ENCODE measurements at regions not wholly inside any gene's neighbourhood (a gene's known extent, or its start where the extent isn't known, plus 50 kb on each side); places are given as distances from the start of the nearest gene placed in this dataset.

GRCh38 chr12:75813072-75813471 lies 218.5 kb downstream of the PHLDA1 start:
- Histone ChIP-seq H3K27ac (ENCODE audit: extremely low read depth, low read depth, low read length) (no peak overlapping the region), H4K20me1 (replicated peaks; ENCODE audit: control insufficient read depth, insufficient read depth, low read length) (no peaks in the 10 kb centered on the region), H3K4me2 (ENCODE audit: insufficient read depth, low read length) (no peak overlapping the region), H3K9me3 (replicated peaks; ENCODE audit: control insufficient read depth, insufficient read depth, low read depth, low read length) (no peaks in the 10 kb centered on the region), H3K27me3 (ENCODE audit: control insufficient read depth in 2 of 2, insufficient read depth in 2 of 2, low read length in 2 of 2) (0 out of 5 replicates have a peak, but pooled peaks cover 0 to 4% of the 10 kb centered on the region in 2 experiments), H3K4me3 (no peak overlapping the region), H3K36me3 (ENCODE audit: control insufficient read depth, insufficient read depth, low read length) (no peaks in the 10 kb centered on the region), H3K9me1 (ENCODE audit: control insufficient read depth, insufficient read depth, low read length) (no peaks in the 10 kb centered on the region), H3K4me1 (replicated peaks in 1 of 2; ENCODE audit: control insufficient read depth in 2 of 2, insufficient read depth in 2 of 2, low read length in 2 of 2) (no peaks in the 10 kb centered on the region), H2AFZ (ENCODE audit: low read depth, low read length) (no peak overlapping the region), H3K79me2 (ENCODE audit: control insufficient read depth, insufficient read depth, low read length) (no peaks in the 10 kb centered on the region), H3K9ac (ENCODE audit: insufficient read depth in 1 of 2, low read depth in 2 of 2, low read length in 2 of 2) (no peak overlapping the region)
- no TSS peak for BruUV-seq (replicated peaks)
- intact Hi-C loops (cut with micrococcal nuclease) (loop anchor here (10.0 kb wide), 1 partner anchor 278 kb away; no protein-coding TSS in a partner anchor), in situ Hi-C loops (cut with MboI) (no loop called here)
- POLR2A ChIA-PET, result interaction anchor here (0.8 kb wide), 1 partner anchor 660 kb away, joined by 3 read pairs; no protein-coding TSS in a partner anchor
- 0% methylated on average over 1 of the region's 1 CpG for WGBS (ENCODE audit: insufficient coverage, low coverage, missing lambda C conversion rate)
- no peak for FAIRE-seq
- CTCF ChIA-PET (ENCODE audit: low intra/inter-chr PET ratio), result no interaction called here
- ATAC-seq, result no peak
- DNase-seq (ENCODE audit: extremely low read depth in 1 of 4, low spot score in 3 of 4), result no peak
- TF ChIP-seq ERF (CRISPR knock-in tag; IDR thresholded peaks at IDR 0.05) (no peak), CREB3 (tag; conservative IDR thresholded peaks at IDR 0.05; ENCODE audit: low read depth) (no peak), BRF2 (IDR thresholded peaks at IDR 0.05; ENCODE audit: borderline replicate concordance, insufficient read depth, insufficient read length) (no peak), ELK1 (CRISPR knock-in tag; IDR thresholded peaks at IDR 0.05) (no peak)
